ENCODE measurements at regions not wholly inside any gene's neighbourhood (a gene's known extent, or its start where the extent isn't known, plus 50 kb on each side); places are given as distances from the start of the nearest gene placed in this dataset.

DNA sequence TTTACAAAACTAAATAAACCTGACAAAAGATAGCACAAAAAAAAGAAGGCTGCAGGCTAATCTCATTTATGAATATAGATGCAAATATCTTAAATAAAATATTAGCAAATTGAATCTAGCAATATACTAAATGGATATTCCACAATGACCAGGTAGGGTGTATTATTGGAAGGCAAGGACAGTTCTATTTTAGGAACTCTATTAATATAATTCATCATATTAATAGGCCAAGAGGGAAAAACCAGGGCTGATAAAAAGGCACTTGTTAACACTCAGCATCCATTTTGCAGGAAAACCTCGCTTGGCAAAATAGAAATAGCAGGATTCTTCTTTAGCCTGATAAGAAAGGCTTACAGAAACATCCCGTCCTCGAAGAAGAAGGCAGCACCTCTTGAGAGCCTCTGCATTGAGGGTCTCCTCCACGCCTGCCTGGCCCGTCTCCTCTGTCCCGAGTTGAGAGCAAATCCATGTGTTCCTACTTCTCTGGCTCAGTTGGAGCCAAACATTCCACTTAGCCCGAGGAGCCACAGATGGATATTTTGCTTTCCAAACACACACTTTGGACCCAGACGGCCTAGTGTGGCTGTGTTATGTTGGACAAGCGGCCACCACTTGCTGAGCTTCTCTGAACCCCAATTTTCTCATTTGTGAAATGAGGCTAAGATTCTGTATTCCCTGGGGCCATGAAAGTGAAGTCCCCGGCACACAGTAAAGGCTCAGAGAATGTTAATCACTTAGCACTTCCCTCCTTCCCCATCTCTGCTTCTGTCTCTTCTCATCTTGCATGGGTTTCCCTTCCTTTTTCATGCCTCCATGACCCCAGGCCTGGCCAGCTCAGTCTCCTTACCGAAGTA lies 181.8 kb upstream of the MVB12B start:
- TF ChIP-seq, protein P1, sequence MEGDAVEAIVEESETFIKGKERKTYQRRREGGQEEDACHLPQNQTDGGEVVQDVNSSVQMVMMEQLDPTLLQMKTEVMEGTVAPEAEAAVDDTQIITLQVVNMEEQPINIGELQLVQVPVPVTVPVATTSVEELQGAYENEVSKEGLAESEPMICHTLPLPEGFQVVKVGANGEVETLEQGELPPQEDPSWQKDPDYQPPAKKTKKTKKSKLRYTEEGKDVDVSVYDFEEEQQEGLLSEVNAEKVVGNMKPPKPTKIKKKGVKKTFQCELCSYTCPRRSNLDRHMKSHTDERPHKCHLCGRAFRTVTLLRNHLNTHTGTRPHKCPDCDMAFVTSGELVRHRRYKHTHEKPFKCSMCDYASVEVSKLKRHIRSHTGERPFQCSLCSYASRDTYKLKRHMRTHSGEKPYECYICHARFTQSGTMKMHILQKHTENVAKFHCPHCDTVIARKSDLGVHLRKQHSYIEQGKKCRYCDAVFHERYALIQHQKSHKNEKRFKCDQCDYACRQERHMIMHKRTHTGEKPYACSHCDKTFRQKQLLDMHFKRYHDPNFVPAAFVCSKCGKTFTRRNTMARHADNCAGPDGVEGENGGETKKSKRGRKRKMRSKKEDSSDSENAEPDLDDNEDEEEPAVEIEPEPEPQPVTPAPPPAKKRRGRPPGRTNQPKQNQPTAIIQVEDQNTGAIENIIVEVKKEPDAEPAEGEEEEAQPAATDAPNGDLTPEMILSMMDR (conservative IDR thresholded peaks at IDR 0.05; ENCODE audit: low read depth, low read length): no peak
- no peak for TF ChIP-seq EZH2 (IDR thresholded peaks at IDR 0.05; ENCODE audit: borderline replicate concordance, low read depth, low read length, poor library complexity, severe bottlenecking)
